PC-9 (cell line): ENCODE measurements at regions not wholly inside any gene's neighbourhood (a gene's known extent, or its start where the extent isn't known, plus 50 kb on each side); places are given as distances from the start of the nearest gene placed in this dataset.

Source experiments
- BruUV-seq: library from RNA; stranded (reverse); fragments of 400-500 nt; replicated peaks from 2 replicates; lab custom pipeline; 2021; lab: Mats Ljungman, UMichigan
- CTCF ChIA-PET: fragments of 300-600 bp; sonication (Branson Sonifier 250); formaldehyde crosslinking; loops from one replicate; lab custom pipeline; 2022; ENCODE audit warnings: antibody characterized with exemption; lab: Charles Lee
- POLR2A ChIA-PET: fragments of 300-600 bp; sonication (Branson Sonifier 250); formaldehyde crosslinking; loops from one replicate; lab custom pipeline; 2022; ENCODE audit warnings: antibody characterized with exemption; ENCODE audit not compliant: unreplicated experiment; lab: Charles Lee
- DNase-seq, 2 experiments: peaks; one replicate each; pipeline versions ENCODE4 v3.0.0 to v3.0.0-alpha.2; 2015 to 2022; ENCODE audit warnings: mixed read lengths in 1 of 2
- H2AFZ ChIP-seq: fragments of 200-600 bp; sonication (generic); 2 replicates; pipeline ENCODE4 v1.8.1; 2017; ENCODE audit warnings: antibody characterized with exemption
- H3F3A ChIP-seq: fragments of 200-600 bp; sonication (generic); 2 replicates; pipeline ENCODE4 v1.8.1; 2017; ENCODE audit warnings: antibody characterized with exemption, mild to moderate bottlenecking, low read depth; ENCODE audit not compliant: insufficient read depth
- H3K27ac ChIP-seq: fragments of 200-600 bp; sonication (generic); 2 replicates; pipeline ENCODE4 v1.6.1; 2016; ENCODE audit warnings: mixed run types
- H3K27me3 ChIP-seq: fragments of 200-600 bp; sonication (generic); 2 replicates; pipeline ENCODE4 v1.6.1; 2016; ENCODE audit warnings: low read depth, mixed run types; ENCODE audit not compliant: insufficient read depth
- H3K36me3 ChIP-seq: fragments of 200-600 bp; sonication (generic); 2 replicates; pipeline ENCODE4 v1.6.1; 2016; ENCODE audit warnings: low read depth, mixed run types
- H3K4me1 ChIP-seq: fragments of 200-600 bp; sonication (generic); replicated peaks from 2 replicates; pipeline ENCODE4 v1.6.1; 2016; ENCODE audit warnings: mixed run types; ENCODE audit not compliant: insufficient read depth
- H3K4me2 ChIP-seq: fragments of 200-600 bp; sonication (generic); 2 replicates; pipeline ENCODE4 v1.6.1; 2017; ENCODE audit warnings: mixed run types
- H3K4me3 ChIP-seq: fragments of 200-600 bp; sonication (generic); 2 replicates; pipeline ENCODE4 v1.6.1; 2016; ENCODE audit warnings: mixed run types
- H3K79me2 ChIP-seq: fragments of 200-600 bp; sonication (generic); 2 replicates; pipeline ENCODE4 v1.6.1; 2017; ENCODE audit warnings: low read depth, mixed run types
- H3K9me2 ChIP-seq: fragments of 200-600 bp; sonication (generic); 2 replicates; pipeline ENCODE4 v1.8.1; 2017; ENCODE audit warnings: mild to moderate bottlenecking; ENCODE audit not compliant: insufficient read depth
- H3K9me3 ChIP-seq: fragments of 200-600 bp; sonication (generic); 2 replicates; pipeline ENCODE4 v1.8.1; 2016; ENCODE audit warnings: low read depth; ENCODE audit not compliant: insufficient read depth
- H4K20me1 ChIP-seq: fragments of 200-600 bp; sonication (generic); 2 replicates; pipeline ENCODE4 v1.8.1; 2017; ENCODE audit not compliant: insufficient read depth
- EZH2 ChIP-seq: fragments of 200-600 bp; sonication (generic); IDR thresholded peaks from 2 replicates; pipeline ENCODE4 v1.8.0; 2017; ENCODE audit warnings: antibody characterized with exemption, low read depth
- intact Hi-C: fragments of 100-400 bp; cut with micrococcal nuclease; formaldehyde crosslinking; loops from one replicate; pipeline ENCODE4 v1.10.0; 2022; ENCODE audit not compliant: unreplicated experiment
- TF ChIP-seq, protein P1 (sequence below): fragments of 200-600 bp; sonication (generic); conservative IDR thresholded peaks from 2 replicates; pipeline ENCODE4 v1.6.1; 2017; ENCODE audit warnings: mixed run types, antibody characterized with exemption, mild to moderate bottlenecking, moderate library complexity

DNA sequence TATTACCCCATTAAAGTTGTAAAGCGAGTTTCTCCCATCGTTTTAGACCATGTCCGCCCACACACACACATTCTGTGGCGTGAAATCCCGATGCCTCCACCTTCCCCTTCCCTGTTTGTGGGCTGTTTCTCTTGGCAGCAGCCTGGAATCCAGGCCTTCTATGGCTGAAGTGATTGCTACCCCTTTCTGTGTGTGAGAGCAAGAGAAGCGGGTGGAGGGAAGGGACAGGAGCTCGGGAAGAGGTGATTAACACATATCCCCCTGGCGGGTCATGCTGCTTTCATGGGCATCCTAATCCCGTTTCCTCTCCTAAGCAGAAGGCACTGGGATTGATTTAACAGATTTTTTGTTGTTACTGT lies 283.8 kb upstream of the RGMA start:
- CTCF ChIA-PET, result no interaction called here
- H3K36me3 ChIP-seq, result no peaks in the 10 kb centered on the region
- BruUV-seq, result no TSS peak

DNA sequence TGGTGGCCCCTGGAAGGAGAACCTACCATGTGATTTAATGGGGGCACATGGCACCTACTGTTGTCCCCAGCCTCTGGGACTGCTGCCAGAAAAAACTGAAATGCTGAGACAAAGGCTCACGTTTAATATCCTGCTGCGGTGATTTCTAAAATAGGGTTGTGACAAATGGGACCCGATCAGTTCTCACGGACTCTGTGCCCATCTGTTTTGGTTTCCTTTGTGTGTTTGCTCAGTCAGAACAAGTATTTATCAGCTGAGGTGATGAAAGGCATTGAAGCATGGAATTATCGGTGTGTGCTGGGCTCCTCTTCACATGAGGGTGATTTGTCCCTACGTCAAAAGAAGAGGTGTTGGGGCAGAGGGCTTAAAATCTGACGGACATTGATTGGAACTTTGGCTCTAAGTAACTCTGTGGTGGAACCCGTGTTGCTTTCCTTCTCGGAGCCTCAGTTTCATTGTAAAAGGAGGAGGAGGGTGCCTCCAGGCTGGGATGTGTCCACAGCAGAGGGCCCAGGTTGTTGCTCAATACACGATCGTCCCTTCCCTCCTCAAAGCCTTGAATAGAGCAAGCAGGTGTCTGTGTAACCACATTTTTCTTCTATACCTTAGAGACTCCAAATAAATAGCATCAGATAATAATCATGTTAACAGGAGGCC lies 283.3 kb upstream of the RGMA start:
- peaks cover 54% of the 10 kb centered on the region for H3K27me3 ChIP-seq
- DNase-seq, result no peak
- H3F3A ChIP-seq, result no peaks in the 10 kb centered on the region
- no peaks in the 10 kb centered on the region for H3K9me3 ChIP-seq
- H3K36me3 ChIP-seq, result no peaks in the 10 kb centered on the region
- TF ChIP-seq, protein P1, sequence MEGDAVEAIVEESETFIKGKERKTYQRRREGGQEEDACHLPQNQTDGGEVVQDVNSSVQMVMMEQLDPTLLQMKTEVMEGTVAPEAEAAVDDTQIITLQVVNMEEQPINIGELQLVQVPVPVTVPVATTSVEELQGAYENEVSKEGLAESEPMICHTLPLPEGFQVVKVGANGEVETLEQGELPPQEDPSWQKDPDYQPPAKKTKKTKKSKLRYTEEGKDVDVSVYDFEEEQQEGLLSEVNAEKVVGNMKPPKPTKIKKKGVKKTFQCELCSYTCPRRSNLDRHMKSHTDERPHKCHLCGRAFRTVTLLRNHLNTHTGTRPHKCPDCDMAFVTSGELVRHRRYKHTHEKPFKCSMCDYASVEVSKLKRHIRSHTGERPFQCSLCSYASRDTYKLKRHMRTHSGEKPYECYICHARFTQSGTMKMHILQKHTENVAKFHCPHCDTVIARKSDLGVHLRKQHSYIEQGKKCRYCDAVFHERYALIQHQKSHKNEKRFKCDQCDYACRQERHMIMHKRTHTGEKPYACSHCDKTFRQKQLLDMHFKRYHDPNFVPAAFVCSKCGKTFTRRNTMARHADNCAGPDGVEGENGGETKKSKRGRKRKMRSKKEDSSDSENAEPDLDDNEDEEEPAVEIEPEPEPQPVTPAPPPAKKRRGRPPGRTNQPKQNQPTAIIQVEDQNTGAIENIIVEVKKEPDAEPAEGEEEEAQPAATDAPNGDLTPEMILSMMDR, result no peak
- no peak for TF ChIP-seq EZH2
- ChIA-PET CTCF (no interaction called here), POLR2A (no interaction called here)
- intact Hi-C loops, result no loop called here
- no peak overlapping the region for H2AFZ ChIP-seq
- H3K9me2 ChIP-seq, result no peaks in the 10 kb centered on the region
- no peak overlapping the region for H3K4me2 ChIP-seq
- no peaks in the 10 kb centered on the region for H3K4me1 ChIP-seq
- no peaks in the 10 kb centered on the region for H4K20me1 ChIP-seq
- H3K27ac ChIP-seq, result no peak overlapping the region
- BruUV-seq, result no TSS peak
- H3K79me2 ChIP-seq, result no peaks in the 10 kb centered on the region
- H3K4me3 ChIP-seq, result no peak overlapping the region

More for the DNA sequence above, 283.8 kb upstream of the RGMA start:
- no peaks in the 10 kb centered on the region for H3K4me1 ChIP-seq
- no peak for DNase-seq
- intact Hi-C loops, result no loop called here
- H3K4me3 ChIP-seq, result no peak overlapping the region
- H3K9me3 ChIP-seq, result no peaks in the 10 kb centered on the region
- no peak overlapping the region for H2AFZ ChIP-seq
- H3F3A ChIP-seq, result no peaks in the 10 kb centered on the region
- POLR2A ChIA-PET, result no interaction called here
- peaks cover 59% of the 10 kb centered on the region for H3K27me3 ChIP-seq
- no peak overlapping the region for H3K27ac ChIP-seq
- TF ChIP-seq, protein P1, result no peak
- no peak for TF ChIP-seq EZH2
- no peaks in the 10 kb centered on the region for H3K79me2 ChIP-seq
- H3K4me2 ChIP-seq, result no peak overlapping the region
- no peaks in the 10 kb centered on the region for H4K20me1 ChIP-seq
- H3K9me2 ChIP-seq, result no peaks in the 10 kb centered on the region

DNA sequence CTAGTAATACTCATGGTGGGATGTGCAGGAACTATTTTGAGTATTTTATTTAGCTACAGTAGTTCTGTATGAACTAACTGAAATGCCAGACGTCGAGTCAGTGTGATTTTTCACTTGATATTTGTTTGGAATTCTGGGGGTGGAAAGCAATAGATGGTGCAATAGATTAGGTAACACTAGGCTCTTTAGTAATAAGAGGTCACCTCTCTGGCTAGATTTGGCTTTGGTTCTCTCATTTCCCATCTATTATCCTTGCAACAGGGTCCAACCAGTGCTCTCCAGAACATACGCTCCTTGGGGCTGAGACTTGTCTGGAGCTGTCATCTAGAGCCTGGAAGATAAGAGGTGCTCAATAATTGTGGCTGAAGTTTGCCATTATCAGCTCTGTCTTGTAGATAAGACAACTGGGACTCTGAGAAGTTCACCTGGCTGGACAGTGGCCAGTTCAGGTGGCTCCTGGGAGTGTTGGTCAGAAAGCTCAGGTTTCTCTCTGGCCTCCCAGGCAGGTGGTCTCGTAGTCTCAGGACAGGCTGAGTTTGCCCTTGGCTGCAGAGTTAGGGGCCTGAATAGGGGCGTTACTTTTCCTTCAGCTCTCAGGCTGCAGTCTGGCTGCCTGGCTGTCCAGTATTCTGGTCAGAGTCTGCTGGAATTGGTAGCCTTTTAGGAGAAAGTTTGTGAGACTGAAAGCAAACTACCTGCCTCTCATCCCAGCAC lies 277.5 kb upstream of the RGMA start:
- no peak overlapping the region for H3K27ac ChIP-seq
- intact Hi-C loops, result no loop called here
- H3K9me3 ChIP-seq, result no peaks in the 10 kb centered on the region
- no peaks in the 10 kb centered on the region for H3F3A ChIP-seq
- no peak overlapping the region for H3K4me3 ChIP-seq
- no peaks in the 10 kb centered on the region for H3K79me2 ChIP-seq
- H3K36me3 ChIP-seq, result no peaks in the 10 kb centered on the region
- no TSS peak for BruUV-seq
- peaks cover 41% of the 10 kb centered on the region for H3K27me3 ChIP-seq
- DNase-seq, result no peak
- H2AFZ ChIP-seq, result no peak overlapping the region
- no peak overlapping the region for H3K4me2 ChIP-seq
- H4K20me1 ChIP-seq, result no peaks in the 10 kb centered on the region
- ChIA-PET CTCF (no interaction called here), POLR2A (no interaction called here)
- no peak for TF ChIP-seq EZH2
- TF ChIP-seq, protein P1, result no peak
- no peaks in the 10 kb centered on the region for H3K9me2 ChIP-seq
- no peaks in the 10 kb centered on the region for H3K4me1 ChIP-seq
